GM18499 (cell line): ENCODE measurements at regions not wholly inside any gene's neighbourhood (a gene's known extent, or its start where the extent isn't known, plus 50 kb on each side); places are given as distances from the start of the nearest gene placed in this dataset.
"Not testable (repeated sequence)": the region's sequence is repeated elsewhere in the genome, so short reads cannot be mapped to it uniquely, and the experiment has no call there.

Experiments
- ATAC-seq: cut with Tn5 transposase; IDR thresholded peaks from one replicate; pipeline ENCODE4 v1.9.1; 2021; ENCODE audit warnings: moderate number of reproducible peaks; ENCODE audit not compliant: insufficient read depth, unreplicated experiment

DNA sequence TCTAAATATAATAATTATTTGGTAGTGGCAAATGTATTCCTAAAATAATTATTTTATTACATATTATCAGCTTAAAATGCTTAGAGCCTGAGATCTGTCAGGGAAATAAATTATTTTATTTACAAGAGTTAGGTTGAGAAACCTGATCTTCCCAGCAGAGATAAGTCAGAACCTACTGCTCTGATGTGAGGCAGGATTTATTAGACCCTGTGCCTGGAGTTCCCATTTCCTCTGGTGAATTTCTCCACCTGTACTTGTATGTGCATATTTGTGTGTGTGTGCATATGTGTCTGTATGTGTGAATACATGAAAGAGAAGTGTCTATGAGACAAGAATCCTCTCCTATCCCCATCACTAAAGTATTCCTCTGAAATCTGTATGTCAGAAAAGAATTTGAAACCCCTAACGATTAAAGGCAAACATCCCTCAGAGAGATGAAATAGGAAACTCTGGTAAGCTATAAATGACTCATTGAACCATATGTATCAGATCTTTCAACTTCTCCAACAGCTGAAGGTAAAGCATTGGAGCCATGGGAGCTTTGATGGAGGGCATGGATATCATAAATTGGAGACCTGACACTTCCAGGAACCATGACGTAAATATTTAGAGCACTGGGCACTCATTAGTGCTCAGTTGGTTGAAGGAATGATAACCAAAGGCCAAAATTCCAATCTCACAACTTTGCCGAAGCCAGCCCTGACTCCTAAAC is 190.9 kb downstream of the XPNPEP1 start:
- no peak for ATAC-seq

DNA sequence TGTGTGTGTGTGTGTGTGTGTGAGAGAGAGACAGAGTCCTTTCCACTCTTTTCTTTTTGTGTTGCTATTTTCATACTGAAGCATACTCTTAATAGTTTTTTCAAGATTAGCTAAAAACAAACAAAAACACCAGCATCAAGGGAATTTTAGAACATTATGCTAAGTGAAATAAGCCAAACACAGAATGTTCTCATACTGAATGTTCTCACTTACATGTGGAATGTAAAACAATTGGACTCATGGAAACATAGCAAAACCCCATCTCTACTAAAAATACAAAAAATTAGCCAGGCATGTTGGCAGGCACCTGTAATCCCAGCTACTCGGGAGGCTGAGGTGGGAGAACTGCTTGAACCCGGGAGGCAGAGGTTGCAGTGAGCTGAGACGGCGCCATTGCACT is 193.4 kb downstream of the XPNPEP1 start:
- ATAC-seq: not testable (repeated sequence)

DNA sequence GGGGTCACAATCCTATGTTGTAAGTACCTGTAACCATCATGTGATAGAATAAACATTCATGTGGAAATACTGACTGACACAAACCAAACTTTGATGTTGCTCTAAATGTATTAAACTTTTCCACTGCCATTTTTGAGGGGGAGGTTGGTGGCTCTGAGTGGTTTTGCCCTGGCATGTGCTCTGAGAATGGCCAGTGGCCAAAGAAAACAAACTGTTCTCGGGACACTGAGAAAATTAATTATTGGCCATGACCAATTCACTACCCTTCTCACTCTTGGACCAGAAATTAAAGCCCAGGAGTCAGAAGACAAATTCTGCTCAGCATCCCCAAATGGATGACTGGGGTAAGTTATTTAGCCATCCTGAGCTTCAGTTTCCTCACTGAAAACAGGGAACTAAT is 195.9 kb downstream of the XPNPEP1 start:
- no peak for ATAC-seq

DNA sequence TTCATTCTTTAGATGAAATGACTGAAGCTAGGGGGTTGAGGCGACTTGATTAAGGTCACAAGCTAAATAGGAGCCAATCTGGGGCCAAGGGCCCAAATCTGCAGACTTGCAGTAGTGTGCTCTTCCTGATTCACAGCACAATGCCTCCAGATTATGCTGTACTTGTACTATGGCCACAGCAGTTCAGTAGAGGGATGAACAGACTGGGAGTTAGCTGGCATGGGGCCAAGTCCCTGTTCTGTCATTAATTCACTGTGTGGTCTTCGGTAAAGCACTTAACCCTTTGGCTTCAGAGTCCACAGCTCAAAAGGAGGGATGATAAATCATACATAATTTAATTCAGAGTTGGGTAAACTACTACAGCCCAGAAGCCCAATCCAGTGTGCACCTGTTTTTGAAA is 196.8 kb downstream of the XPNPEP1 start:
- ATAC-seq: no peak

DNA sequence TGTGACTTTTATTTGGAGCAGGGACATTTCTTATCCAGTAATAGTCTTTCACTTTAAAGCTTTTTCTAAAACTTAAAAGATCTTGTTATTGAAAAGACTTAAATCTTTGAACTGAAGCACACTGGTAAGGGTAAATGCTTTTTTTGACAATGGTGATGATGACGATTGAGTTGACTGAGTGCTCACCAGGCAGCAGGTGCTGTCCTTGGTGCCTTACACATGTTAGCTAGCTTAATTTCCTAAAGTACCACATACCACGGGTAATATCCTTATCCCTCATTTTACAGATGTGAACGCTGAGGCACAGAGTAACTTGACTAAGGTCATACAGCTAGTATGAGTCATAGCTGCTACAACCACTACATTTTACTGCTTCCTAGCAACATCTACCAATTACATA is 200.0 kb downstream of the XPNPEP1 start:
- ATAC-seq: no peak

DNA sequence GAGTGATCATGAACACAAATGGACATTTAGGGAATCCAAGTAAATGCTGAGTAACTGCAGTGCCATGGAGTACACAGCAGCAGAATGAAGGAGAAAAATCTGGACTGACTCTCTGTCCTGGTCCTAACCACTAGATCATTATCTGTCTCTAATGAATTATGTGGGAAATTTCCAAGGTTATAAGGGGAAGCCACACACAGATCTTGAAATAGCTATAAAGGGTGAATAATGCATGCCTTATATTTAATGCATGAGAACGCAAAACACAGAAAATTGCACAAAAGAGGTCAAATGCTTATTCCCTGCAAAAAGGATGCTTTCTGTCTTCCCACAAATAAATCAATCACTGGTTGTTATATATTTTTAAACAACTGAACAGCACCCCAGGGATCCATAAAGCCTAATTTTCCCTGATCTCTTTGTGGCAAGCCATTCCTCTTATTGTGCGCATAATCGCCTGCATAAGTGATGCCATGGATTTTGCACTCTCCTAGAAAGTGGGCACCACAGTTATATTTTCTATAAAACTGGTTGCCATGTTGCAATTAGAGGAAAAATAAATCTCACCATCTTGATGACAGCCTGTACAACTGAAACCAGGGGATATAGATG is 201.8 kb downstream of the XPNPEP1 start:
- no peak for ATAC-seq

DNA sequence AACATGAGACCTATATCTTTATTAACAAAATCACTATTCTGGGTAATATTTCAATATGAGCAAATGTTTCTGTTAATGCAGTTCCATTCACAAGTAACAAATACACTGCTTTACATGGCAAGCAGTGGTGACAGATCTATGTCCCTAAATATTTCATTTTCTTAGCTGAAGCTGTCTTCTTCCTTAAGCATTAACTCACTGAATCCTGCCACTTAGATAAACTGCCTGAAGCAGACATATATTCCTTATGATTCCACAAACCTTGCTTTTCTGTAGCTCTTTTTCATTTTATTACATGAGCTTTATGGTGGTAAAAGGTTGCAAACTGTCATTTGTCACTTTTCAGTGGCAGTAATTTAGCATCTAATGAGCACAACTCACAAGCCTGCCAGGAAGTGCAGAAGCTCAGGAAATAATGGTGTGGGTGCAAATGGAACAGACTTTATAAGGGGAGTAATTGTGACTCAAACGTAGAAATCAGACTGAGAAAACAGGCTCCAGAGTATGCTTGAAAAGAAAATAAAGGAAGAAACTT is 217.2 kb downstream of the XPNPEP1 start:
- no peak for ATAC-seq

DNA sequence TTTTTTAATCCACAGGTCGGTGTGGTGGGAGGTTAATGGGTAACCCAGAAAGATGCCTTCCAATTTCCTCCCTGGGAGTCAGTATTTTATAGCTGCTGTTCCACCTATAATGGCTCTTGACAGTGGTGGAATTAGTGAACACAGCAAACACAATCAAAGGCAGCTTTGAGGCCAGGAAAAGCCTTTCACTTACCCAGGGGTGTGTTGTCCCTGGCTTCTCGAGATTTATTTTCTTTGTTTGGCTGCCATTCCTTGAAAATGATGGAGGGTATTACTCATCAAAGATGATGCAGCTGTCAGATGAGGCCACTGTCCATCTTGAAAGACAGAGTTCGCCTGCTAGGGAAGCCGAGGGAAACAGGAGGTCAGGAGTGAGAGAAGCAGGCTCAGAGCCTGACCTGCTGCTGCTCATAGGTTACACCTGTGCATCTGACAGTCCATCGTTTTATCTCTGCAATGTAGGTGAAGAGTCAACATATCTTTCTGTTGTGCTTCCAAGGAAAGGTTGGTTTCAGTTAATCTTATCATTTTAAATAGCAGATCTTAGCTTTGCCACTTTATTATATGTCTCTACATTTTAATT is 221.6 kb downstream of the XPNPEP1 start:
- no peak for ATAC-seq

DNA sequence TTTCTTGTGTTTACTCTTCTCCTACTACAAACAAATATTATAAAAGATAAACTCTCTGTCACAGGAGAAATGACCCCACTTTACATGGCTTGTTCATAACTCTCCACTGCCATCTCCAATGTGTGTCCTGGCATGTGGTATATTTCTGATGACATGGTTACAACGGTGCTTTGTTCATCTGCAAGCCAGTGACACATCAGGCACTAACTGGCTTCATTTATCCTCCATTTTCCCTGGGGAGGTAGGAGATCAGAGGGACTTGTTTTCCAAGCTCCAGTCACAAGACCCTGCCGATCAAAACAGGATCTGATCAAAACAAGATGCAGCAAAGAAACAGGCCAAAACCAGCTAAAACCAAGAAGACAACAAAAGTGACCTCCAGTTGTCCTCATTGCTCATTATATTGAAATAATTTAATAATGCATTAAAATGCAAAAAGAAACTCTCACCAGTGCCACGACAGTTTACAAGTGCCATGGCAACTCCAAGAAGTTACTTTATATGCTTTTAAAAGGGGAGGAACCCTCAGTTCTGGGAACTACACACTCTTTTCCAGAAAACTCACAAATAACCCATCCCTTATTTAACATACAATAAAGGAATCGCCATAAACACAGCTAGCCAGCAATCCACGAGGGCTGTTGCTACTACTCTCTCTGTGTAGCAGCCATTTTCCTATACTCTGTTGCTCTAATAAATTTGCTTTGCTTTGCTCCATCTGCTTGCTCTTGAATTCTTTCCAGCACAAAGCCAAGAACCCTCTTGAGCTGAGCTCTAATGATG is 224.2 kb downstream of the XPNPEP1 start:
- ATAC-seq: no peak

DNA sequence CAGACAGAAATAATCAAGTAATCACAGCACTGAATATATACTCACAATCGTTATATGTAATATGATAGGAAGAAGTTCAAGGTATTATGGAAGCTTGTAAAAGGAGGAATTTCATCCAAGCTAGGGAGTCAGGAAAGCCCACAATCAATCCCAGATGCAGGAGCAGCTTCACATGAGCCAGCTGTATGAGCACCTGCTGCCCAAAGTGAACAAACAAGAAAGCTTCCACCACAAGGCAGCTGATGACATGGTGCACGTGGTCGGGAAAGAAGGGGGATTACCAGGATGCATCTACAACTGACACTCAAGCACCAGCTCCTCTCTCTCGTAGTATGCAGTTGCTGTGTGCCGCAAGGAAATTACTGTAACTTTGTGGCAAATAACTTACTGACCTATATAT is 225.2 kb downstream of the XPNPEP1 start:
- ATAC-seq: no peak

DNA sequence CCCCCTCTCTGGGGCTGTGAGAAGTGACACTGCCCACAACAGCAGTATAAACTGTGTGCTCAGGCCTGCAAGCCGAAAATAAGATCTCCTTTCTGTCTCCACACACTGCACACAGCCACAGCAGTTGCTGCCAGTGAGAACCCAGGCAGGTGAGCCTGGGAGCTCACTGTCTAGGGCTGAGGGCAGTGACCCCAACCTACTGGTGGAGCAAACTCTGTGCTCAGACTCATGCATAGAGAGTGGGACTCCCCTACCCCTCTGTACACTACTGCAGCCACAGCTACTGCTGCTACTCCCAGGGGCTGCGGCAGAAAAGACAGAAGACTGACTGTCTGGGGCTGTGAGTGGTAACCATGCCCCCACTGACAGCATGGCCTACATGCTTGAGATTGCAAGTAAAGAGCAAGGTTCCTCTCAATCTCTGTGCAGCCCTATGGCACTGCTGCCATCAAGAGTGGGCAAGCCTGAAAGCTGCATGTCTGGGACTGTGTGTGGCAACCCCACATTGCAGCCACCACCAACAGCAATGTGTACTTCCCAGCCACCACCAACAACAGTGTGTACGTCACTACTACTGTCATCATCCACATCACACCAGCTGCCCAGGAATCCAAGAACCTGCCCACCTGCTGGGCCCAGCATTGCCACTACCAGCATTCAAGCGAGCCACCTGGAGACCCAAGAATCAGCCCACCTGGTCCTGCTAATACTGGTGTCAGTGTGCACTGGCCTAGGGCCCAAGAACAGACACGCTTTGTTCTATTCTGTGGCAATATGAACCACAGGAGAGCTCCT is 226.1 kb downstream of the XPNPEP1 start:
- ATAC-seq: no peak

DNA sequence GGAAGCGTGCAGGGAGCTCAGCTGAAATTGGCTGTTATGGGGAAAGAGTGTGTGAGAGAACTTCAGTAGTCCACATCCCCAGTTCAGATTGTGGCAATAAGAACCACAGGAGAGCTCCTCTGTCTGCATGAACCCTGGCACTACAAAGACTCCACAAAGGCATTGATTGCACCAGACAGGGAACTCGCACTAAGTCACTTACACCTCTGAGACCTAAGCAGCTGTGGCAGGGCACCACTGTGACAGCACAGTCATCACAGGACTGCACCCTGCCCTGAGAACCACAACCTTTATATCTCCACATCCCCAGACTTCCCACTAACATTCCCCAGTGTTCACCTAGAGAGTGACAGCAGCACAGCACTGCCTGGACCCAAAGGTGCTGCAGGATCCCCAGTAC is 226.8 kb downstream of the XPNPEP1 start:
- no peak for ATAC-seq

DNA sequence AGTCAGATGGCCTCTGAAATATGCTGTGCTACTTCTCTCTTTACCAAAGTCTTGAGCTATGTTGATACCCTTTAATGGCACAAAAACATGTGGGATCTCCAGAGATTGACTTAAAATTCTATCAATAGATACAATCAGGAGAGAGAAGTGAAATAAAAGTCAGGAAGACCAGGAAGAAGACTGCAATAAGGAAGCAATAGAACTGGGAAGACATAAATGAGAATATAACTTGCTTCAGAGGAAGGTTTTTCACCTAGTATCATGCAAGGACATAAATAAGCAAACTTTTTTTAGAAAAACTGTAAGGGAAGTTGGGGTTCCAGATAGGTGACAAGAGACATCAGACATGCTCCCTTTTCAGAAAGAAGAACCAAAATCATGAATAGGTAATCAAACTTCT is 227.3 kb downstream of the XPNPEP1 start:
- ATAC-seq: no peak

DNA sequence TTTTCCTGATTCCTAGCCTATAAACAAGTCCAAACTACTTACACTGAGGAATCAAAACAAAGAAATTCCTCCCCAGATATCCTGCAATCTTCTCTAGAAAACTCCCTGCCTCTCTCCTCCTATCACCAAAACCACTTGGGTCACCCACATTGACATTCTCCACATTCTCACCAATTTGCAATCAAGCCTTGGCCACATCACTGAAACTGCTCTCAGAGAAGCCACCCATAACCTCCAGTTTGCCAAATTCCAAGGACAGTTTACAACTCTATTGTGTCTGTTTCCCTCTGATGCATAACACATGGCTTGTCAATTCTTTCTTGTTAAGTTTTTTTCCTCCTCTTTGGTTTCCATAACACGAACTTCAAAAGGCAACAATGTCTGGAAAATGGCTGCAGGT is 233.5 kb downstream of the XPNPEP1 start:
- ATAC-seq: no peak

DNA sequence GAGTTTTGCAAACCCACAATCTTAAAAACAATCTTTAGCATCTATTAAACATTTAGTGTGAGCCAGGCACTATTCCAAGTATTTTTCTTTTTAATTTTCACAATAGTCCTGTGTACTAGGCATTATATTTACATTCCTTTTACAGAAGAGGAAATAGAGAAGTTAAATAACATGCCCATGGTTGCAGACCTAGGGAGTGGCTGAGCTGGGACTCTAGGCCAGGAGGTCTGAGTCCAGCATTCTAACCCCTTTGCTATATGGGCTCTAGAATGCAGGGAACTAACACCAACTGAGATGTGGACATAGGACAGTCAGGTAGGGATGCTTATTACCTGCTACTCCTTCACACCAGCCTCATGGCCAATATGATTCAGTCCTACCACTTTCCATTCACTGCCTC is 243.8 kb downstream of the XPNPEP1 start:
- ATAC-seq: no peak

DNA sequence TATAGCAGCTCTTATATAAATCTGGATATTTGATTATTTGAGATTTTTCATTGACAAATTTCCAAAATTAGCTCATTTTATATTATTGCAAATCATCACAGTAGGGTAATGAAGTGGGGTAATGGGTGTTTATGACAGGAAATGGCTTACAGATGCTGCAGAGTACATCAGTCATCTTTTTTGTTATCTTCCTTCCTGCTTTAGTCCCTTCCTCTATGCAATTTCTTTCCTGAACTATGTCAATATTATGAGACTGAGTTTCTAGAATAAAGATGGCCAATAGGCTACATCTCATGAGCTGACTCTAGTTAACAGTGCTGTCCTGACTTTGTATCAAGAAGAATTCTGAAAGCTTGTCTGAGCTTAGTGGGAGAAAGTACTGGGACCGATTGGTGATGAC is 244.5 kb downstream of the XPNPEP1 start:
- ATAC-seq: no peak

DNA sequence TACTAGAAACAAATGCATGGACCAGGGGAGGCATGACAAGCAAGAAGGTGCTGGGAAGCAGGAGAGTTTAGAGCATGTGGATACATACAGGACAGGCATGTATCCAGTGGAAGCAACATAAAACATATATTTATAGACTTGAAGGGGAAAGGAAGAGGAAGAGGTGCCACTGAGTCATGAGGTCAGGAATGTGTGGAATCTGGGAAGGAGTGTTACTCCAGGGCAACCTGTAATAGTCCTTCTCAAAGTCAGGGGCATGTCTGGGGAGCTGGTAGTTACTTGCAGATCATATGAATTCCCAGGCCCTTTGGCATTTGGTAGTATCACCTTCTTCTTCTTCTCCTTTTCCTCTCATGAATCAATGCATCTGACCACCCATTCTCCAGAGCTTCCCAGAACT is 246.6 kb downstream of the XPNPEP1 start:
- ATAC-seq: no peak

DNA sequence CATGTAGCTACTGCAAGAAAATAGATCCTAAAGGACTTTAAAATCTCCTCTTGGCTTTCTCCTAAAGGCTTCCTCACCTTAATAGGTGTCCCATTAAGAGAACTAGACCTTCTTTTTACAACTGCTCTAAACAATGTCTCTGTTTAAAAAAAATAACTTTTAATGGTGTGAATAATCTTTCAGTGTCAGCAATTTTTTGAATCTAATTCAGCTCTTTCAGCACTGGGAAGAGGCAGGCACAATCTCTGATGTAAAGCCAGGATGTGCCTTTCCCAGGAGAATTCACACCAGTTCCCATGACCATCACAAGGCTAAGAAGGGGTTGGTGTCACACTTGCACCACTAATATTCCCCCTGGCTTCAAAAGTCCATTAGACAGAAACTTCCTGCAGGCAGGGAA is 254.6 kb downstream of the XPNPEP1 start:
- no peak for ATAC-seq

DNA sequence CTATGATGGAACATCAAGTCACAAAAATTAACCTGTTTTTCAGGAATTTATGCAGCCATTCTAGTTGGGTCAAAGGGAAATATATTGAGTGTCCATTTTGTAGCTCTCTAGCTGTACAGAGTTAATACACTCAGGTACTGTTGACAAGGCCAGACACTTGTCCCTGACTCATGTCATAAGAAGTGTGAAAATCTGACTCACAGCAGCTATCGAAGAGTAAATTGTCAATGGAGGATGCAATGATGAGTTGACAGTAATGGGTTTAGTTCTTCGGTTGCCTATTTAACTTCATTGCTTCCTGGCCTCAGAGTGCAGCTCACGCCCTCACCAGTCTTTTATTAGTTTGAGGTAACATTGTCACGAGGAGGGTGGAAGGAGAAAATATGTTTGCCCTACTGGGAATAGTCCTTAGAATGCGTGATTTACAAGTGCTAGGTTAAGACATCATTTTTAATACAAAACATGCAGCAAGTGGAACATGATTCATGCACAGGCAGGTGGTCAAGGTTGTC is 255.1 kb downstream of the XPNPEP1 start:
- ATAC-seq: no peak

DNA sequence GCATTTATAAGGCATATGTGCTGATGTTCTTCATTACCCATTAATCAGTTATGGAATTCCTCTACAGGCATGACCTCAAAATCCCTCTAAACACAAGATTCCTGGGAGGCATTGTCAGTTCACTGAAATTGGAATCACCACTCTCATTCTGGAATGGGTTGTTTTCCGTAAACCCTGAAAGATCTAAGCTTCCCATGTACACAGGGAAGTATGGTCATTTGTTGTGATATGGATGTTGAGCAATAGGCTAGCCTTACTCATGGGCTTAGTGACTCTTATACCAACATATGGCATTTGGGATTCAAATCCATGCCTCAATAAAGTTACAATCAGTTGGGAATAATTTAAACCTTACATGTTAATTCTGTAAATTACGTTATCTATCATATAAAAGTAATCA is 258.0 kb downstream of the XPNPEP1 start:
- no peak for ATAC-seq
